ENCODE measurements at regions not wholly inside any gene's neighbourhood (a gene's known extent, or its start where the extent isn't known, plus 50 kb on each side); places are given as distances from the start of the nearest gene placed in this dataset.
"Not testable (repeated sequence)": the region's sequence is repeated elsewhere in the genome, so short reads cannot be mapped to it uniquely, and the experiment has no call there.

- H3K4me1 ChIP-seq: no peaks in the 10 kb centered on the region
- intact Hi-C loops (cut with micrococcal nuclease): no loop called here
- no peak overlapping the region for H3K4me3 ChIP-seq
- H3K27ac ChIP-seq (replicated peaks): no peak overlapping the region
- no peaks in the 10 kb centered on the region for H3K9me3 ChIP-seq (replicated peaks)
- no peak for DNase-seq
- H3K36me3 ChIP-seq: no peaks in the 10 kb centered on the region
- no peaks in the 10 kb centered on the region for H3K27me3 ChIP-seq (ENCODE audit: low read depth)
- no peak for TF ChIP-seq CTCF (IDR thresholded peaks at IDR 0.05; ENCODE audit: borderline replicate concordance)
Measured at GRCh38 chr3:110323349-110323748, 748.3 kb upstream of the NECTIN3 start.

- no peak for TF ChIP-seq CTCF (IDR thresholded peaks at IDR 0.05; ENCODE audit: borderline replicate concordance)
- H3K4me3 ChIP-seq: no peak overlapping the region
- intact Hi-C loops (cut with micrococcal nuclease): no loop called here
Measured at GRCh38 chr3:110324171-110324705, 747.4 kb upstream of the NECTIN3 start.

GRCh38 chr3:110327870-110328269 is 743.7 kb upstream of the NECTIN3 start:
- no peak overlapping the region for H3K4me3 ChIP-seq
- H3K27me3 ChIP-seq (ENCODE audit: low read depth): no peaks in the 10 kb centered on the region
- H3K9me3 ChIP-seq (replicated peaks): no peaks in the 10 kb centered on the region
- DNase-seq: no peak
- intact Hi-C loops (cut with micrococcal nuclease): no loop called here
- H3K27ac ChIP-seq (replicated peaks): no peak overlapping the region
- H3K36me3 ChIP-seq: no peaks in the 10 kb centered on the region
- no peaks in the 10 kb centered on the region for H3K4me1 ChIP-seq
- no peak for TF ChIP-seq CTCF (IDR thresholded peaks at IDR 0.05; ENCODE audit: borderline replicate concordance)

More at GRCh38 chr3:110324171-110324705, 747.4 kb upstream of the NECTIN3 start:
- Histone ChIP-seq H3K27ac (replicated peaks) (no peak overlapping the region), H3K4me1 (no peaks in the 10 kb centered on the region), H3K36me3 (no peaks in the 10 kb centered on the region), H3K9me3 (replicated peaks) (no peaks in the 10 kb centered on the region), H3K27me3 (ENCODE audit: low read depth) (no peaks in the 10 kb centered on the region)
- DNase-seq: no peak

GRCh38 chr3:110331562-110331961 is 740.1 kb upstream of the NECTIN3 start:
- H3K36me3 ChIP-seq; H3K4me3 ChIP-seq; H3K9me3 ChIP-seq (replicated peaks); H3K27me3 ChIP-seq (ENCODE audit: low read depth); H3K27ac ChIP-seq (replicated peaks); H3K4me1 ChIP-seq; intact Hi-C loops (cut with micrococcal nuclease); DNase-seq: not testable (repeated sequence)

- Histone ChIP-seq H3K4me3 (no peak overlapping the region), H3K27me3 (ENCODE audit: low read depth) (no peaks in the 10 kb centered on the region), H3K27ac (replicated peaks) (no peak overlapping the region), H3K36me3 (no peaks in the 10 kb centered on the region), H3K4me1 (no peaks in the 10 kb centered on the region), H3K9me3 (replicated peaks) (peaks cover 15% of the 10 kb centered on the region)
- intact Hi-C loops (cut with micrococcal nuclease): no loop called here
- TF ChIP-seq CTCF (IDR thresholded peaks at IDR 0.05; ENCODE audit: borderline replicate concordance): no peak
- DNase-seq: no peak
Measured at GRCh38 chr3:110332629-110333028, 739.0 kb upstream of the NECTIN3 start.

- DNase-seq: no peak
- Histone ChIP-seq H3K27me3 (ENCODE audit: low read depth) (no peaks in the 10 kb centered on the region), H3K4me1 (no peaks in the 10 kb centered on the region), H3K36me3 (no peaks in the 10 kb centered on the region), H3K27ac (replicated peaks) (no peak overlapping the region), H3K4me3 (no peak overlapping the region), H3K9me3 (replicated peaks) (peaks cover 17% of the 10 kb centered on the region)
- intact Hi-C loops (cut with micrococcal nuclease): no loop called here
- no peak for TF ChIP-seq CTCF (IDR thresholded peaks at IDR 0.05; ENCODE audit: borderline replicate concordance)
Measured at GRCh38 chr3:110341047-110341446, 730.6 kb upstream of the NECTIN3 start.
